Tongue (tissue), 1 donor: ENCODE measurements at regions not wholly inside any gene's neighbourhood (a gene's known extent, or its start where the extent isn't known, plus 50 kb on each side); places are given as distances from the start of the nearest gene placed in this dataset.
A peak's percentile ranks its signal among the peaks of the same experiment; 100 is the strongest.
"Not testable (repeated sequence)": the region's sequence is repeated elsewhere in the genome, so short reads cannot be mapped to it uniquely, and the experiment has no call there.

Source experiments
- DNase-seq: peaks from one replicate; pipeline ENCODE4 v3.0.0-alpha.2; 2015

DNA sequence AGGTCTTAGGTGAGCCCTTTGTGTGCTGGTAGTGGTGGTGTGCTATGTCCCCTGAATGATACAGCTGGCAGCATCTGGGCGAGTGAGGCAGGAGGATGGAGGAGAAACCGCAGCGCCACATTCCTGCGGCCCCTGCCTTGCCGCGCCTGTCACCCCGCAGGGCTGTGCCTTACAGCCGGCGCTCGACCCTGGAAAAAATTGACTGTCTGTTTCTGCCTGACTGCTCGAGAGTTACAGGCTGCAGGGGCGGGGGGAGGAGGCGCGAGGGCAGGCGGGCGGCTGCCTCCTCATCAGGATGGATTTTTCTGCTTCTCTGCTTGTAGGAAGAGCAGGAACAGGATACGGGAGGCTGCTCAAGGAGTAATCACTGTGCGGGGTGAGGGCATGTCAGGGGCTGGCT is 443.4 kb downstream of the MIAT start:
- DNase-seq, result peak; percentile 67

DNA sequence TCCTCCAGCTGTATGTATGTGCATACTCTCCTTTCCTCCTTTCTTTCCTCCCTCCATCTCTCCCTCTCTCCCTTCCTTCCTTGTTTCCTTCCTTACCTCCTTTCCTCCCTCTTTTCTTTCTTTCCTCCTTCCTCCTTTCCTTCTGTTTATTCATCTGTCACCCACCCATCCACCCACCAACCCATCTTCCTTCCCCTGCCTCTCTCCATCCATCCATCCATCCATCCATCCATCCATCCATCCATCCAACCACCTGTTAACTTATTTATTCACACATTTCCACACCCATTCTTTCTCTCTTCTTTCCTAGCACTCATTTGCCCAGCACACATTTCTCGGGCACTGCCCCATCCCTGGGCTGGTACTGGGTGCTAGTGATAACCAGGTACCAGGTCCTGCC is 443.9 kb downstream of the MIAT start:
- DNase-seq, result no peak

DNA sequence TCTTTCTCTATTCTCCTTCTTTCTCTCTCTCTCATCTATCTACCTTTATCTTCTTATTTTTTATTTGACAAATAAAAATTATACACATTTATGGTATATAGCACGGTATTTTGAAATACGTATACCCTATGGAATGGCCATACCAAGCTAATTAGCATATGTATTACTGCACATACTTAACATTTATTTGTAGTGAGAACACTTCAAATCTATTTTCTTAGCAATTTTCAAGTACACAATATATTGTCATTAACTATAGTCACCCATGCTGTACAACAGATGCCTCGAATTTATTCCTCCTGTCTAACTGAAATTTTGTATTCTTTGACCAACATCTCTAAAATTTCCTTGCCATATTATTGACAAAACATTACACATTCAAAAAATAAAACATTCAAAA is 447.1 kb downstream of the MIAT start:
- no peak for DNase-seq

DNA sequence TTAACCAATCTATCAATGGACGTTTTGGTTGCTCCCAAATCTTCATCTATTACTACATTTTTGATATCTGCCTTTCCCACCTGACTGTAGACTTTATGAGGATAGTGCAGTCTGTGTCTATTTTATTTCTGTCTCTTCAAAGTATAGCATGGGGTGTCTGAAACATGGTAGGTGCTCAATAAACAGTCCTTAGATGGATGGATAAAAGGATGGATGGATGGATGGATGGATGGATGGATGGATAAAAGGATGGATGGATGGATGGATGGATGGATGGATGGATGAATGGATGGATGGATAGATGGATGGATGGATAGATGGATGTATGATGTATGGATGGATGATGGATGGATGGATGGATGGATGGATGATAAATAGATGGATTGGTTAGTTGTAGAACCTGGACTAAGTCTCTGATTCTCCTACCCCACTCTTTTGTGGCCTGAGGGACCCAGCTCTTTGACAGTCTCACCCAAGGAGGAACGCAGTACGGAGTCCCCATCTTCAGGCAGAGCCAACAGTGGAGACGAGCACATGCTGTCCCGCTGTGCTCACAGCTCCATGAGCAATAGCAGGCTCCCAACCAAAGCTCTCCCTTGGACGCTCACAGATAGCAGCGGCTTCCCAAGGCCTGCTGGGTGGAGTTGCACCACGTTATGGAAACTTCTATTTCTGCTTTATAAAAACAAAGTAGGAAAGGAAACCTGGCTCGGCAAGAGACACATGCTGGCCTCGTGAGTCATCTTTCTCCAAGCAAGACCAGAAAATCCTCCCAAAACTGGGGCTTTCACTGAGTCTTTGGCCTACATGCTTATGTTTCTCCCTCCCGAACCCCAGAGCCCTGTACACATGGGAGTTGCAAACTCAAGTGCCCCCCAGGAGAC is 448.0 kb downstream of the MIAT start:
- peak; percentile 73 for DNase-seq

DNA sequence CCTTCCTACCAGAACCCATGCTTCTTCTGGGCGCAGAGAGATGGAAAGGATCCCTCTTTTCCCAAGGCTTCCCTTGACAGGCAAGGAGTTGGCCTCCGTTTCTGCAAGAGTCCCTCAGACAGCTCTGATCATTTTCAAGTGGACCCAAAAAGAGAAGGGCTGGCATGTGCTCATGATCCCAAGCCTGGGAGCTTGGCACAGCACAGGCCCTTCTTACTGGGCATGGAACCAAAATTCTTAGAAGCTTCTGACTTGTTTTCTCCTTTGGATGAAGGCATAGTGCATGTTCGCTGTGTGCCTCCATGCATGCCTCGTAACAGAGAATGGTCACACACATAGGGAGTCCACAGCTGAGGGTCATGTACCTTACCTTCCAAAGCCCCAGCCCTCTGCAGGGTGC is 449.6 kb downstream of the MIAT start:
- DNase-seq, result no peak

DNA sequence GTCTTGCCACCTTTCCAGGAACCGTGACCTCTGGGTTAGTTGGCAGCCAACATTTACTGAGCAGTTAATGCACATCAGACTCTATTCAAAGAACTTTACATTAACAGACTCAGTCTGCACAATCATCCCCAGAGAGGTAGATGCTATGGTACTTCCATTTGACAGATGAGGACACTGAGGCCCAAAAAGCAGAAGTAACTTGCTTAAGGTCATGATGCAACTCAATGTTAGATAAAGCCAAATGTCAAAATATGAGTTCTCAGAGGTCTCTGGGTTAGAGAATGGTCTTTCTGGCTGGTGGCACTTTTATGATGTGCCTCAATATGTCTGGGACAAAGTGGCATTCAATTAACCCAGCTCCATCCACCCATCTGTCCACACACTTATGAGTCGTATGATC is 450.0 kb downstream of the MIAT start:
- DNase-seq, result no peak

DNA sequence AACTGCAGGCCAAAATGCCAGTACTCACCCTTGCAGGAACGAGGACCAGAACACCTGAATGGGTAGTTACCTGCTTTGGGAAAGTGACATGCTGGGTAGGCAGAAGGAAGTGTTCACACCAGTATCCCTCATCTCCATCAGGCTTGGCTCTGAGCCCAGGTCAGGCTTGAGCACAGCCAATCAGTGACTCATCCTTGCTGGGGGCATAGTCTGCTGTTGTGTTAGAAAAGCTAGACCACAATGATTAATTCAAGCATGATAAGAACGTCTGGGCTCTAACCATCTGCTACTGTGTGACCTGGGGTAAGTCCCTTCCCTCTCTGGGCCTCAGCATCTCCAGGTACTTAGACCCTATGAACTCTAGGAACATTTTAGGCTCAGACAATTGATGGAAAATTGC is 450.4 kb downstream of the MIAT start:
- DNase-seq, result peak; percentile 25

DNA sequence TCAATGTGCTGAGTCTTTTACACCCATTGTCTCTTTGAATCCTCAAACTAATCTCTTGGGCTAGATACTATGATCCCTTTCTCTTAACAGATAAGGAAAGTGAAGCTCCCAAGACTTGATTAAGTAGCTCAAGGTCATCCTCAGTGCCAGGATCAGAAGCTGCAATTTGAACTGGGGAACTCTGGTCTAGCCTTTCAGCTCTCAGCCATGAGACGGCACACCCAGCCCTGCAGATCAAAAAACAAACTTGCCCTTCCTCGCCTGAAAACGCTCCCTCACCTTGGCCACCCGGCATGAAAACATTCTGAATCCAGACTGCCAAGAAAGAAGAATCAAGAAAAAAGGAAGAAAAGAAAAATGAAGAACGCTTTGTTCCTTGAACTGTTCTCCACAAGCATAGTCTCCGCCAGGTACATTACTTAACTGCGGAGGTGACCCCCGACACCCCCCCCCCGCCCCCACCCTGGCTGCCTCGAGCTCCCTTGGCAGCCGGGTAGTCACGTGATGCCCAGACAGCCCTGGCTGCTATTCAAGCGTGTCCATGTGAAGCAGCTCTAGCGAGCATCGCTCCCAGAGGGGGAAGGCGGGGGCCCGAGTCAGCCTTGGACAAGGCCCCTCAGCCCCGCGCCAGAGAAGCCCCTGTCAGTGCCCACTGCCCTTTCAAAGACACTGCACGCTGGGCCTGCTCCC is 451.2 kb downstream of the MIAT start:
- DNase-seq, result peak; percentile 65

DNA sequence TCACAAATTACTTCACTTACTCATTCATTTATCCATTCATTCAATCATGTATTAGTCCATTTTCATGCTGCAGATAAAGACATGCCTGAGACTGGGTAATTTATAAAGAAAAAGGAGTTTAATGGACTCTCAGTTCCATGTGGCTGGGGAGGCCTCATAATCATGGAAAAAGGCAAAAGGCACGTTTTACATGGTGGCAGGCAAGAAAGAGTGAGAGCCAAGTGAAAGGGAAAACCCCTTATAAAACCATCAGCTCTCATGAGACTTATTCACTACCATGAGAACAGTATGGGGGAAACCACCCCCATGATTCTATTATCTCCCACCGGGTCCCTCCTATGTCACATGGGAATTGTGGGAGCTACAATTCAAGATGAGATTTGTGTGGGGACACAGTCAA is 452.0 kb downstream of the MIAT start:
- DNase-seq, result not testable (repeated sequence)

DNA sequence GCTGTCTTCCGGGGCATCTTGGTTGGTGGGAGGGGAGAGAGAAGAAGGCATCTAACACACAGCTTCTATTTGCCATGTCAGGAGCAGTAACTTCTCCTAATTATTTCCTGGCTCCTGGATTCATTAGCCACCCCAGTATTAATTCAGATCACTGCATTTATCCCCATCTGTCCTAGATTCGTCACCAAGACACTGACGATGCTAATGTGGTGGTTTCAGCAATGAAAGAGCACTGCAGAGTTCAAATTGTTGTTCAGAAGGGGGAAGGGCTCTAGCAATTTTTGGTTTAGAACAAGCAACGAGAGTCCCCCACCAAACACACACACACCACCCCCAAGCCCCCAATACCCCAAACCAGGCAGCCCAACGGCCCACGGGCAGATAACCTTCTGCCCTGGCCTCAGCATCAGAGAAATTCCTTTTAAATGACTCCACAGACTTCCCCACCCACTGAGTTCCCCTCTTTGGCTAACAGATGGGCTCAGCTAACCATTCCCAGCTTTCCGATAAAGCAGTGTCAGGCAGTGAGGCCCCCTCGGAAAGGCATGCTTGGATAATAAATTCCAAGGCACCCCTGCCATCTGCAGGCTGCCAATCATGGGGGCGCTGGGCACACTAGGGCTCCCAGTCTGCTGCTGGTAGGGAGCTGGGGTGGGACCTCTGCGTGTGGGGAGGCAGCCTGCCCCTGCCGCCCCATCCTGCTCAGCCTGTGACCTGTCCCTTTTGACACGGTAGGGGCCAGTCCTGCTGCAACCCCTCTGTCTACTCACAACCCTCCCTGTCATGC is 453.5 kb downstream of the MIAT start:
- peak; percentile 70 for DNase-seq

DNA sequence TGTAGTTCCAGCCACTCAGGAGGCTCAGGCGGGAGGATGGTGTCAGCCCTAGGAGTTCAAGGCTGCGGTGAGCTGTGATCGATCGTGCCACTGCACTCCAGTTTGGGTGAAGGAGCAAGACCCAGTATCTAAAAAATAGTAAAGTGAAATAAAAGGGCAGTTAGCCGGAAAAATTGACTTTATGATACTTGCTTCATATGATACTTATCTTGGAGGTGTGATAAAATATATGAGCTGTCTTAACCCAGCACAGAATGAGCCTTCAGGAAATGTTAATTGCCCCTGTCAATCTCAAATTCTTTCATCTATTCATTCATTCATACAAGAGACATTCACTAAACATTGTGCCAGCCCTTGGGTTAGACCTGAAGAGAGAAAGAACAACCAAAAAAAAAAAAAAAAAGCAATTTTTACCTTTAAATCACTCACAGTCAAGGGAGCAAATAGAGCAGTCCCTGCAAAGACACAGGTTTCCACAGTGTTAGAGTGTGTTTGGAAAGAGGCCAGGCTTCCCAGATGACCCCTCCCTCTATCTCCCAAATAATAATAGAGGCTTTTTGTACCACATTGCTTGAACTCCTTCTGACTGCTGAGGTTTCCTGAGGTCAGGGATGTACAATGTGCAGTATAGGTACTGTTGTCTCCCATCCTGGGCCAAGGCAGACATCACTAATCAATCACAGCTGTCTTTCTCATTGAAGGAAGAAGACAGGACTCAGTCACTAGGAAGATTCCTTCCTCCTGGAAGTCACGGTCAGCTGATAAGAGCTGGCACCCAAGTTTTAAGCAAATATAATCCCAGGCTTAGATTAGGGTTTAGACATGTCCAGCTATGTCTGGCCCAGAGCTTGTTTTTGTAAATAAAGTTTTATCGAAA is 454.6 kb downstream of the MIAT start:
- no peak for DNase-seq

DNA sequence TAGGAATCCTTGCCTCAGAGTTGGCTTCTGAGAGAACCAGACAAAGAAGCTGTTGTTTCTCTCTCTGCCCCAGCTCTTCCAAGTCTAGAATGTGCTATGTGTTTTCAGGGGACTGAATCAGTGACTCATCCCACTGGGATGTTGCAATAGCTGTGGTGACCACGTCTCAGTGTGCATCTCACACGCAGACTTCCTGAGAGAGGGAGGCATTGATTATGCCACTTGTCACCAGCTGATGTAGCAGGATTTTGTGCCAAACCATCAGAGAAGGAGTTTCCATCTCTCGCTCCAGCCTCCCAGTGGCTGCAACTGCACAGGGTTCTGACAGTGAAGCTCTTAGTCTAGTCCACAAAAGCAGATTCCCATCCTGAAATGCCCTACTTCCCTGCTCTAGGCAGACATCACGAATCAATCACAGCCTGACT is 455.8 kb downstream of the MIAT start:
- DNase-seq, result no peak

DNA sequence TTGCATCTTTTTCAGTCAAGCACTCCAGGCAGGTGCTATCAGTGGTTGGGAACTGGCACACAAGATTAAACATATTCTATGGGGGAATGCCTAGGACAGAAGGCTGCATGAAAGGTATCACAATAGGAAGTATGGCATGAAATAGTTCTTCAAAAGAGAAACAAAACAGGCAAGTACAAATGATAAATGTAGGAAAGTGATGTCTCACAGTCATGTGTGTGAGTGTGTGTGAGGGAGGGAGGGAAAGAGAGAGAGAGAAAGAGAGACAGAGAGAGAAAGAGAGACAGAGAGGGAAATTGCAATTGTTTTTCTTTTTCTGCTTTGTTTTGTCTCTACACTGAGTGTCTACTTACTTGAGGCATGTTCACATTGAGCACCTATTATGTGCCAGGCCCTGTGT is 456.3 kb downstream of the MIAT start:
- DNase-seq, result no peak

DNA sequence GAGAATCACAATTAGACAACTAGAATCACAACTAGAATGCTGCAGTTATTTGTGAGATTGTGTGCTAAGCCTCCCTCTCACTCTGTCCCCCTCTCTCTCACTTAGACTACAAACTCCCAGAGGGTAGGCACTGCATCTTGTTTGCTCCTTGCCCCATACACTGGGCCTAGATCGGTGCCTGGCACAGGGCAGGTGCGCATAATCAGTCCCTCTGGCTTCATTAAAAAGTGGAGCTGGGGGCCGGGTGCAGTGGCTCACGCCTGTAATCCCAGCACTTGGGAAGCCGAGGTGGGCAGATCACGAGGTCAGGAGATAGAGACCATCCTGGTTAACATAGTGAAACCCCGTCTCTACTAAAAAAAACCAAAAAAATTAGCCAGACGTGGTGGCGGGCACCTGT is 456.8 kb downstream of the MIAT start:
- DNase-seq, result no peak

DNA sequence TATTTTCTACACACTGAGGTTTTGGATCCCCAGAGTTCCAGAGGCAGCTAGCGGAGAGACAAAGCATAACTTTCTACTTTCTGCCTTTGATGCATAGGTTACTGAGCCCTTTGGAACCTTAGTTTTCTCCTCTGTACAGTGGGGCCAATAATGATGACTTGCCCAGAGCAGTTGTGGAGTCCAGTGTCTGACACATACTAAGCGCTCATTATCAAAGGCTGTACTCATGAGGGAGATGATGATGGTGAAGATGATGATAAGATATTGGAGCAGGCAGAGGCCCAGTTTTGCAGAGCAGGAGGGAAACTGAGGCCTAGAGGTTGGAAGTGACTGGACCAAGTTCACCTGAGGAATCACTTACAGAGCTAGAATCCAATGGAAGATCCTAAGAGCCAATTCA is 458.0 kb downstream of the MIAT start:
- no peak for DNase-seq

DNA sequence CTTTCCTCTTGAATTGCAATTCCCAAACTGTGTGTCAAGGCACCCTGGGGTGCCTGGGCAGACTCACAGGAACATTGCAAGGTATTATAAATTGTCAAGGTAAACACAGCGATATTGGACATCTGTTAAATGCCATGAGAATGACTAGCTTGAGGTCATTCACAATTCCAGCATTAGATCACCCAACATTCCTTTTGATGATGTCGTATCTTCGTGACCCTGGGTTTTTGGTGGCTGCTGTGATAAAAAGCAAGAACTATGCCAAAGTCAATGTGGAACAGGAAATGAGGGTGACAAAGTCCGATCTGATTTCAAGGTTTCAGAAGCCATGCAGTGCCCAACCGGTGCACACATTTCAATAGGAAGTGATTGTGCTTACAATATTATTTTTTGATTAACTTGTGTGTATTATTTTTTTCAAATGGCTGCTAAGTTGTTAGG is 458.4 kb downstream of the MIAT start:
- no peak for DNase-seq

DNA sequence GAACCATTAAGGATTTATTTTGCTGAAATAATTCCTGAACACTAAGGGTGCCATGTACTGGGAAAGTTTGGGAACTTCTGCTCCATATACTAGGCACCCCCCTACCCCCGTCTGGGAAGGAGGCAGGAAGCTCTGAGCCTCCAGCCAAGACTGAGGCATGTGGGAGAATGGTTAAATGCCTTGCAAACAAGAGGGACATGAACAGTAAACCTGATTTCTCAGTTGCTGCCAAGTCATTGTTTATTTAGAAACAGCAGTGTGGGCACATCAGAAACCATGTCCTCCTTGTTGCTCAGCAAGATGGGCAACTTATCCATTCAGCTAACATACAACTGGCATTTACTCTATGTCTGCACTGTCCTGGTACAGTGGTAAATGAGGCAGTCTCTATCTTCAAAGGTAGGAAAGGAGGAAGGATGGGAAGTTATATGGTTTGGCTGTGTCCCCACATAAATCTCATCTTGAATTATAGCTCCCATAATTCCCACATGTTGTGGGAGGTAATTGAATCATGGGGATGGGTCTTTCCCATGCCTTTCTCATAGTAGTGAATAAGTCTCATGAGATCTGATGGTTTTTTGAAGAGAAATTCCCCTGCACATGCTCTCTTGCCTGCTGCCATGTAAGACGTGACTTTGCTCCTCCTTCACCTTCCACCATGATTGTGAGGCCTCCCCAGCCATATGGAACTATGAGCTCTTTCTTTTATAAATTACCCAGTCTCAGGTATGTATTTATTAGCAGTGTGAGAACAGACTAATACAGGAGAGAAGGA is 459.1 kb downstream of the MIAT start:
- DNase-seq, result no peak

DNA sequence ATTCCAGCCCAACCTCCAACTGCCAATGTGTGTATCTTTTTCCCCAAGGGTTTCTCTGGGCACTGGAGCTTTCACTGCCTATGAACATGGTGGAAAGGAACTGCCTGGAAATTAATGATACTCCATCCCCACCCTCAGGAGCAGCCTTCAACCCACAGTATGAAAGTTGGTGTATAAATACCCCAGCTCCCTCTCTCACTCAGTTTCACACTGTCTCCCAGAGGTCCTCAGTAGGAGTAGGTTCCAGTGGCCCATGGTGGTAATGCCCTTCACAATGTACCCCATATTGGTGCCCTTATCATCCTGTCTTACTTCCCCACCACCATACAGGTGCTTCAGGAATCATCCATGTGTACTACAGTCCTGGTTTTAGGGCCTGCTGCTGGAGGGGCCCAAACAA is 462.6 kb downstream of the MIAT start:
- DNase-seq, result no peak

DNA sequence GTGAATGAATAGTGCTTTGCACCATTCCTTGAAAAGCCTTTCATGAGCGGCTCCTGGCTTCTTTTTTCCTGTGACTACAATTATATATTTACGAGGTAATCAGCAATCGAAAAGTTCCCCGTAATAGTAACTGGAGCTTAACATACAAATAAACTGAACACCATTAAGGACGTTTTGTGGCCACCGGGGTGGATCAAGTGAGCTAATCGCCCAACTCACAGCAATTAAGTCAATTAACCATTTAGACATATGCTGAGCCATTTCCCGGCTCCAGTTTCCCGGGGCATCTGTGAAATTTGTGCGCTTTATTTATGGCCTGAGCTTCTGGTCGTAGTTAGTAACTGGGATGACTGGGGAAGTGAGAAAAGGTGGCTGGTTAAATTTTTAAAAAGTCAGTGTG is 465.2 kb downstream of the MIAT start:
- DNase-seq, result no peak

DNA sequence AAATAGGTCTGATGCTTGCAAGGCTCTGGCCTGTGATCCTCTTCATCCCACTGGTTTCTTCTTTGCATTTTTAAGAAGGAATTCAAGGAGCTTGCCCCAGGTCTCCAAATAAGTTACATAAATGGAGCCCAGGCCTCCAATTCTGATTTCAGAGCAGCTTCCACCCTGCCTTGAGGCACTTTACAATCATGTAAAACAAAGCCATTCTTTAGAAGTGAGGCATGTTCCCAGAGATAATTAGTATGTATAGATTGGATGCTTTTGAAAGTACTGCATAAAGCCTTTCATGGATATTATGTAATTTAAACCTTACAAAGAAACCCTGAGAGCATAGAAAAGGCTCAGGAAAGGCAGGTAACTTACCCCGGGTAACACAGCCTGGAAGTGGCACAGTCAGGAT is 466.5 kb downstream of the MIAT start:
- DNase-seq, result no peak

DNA sequence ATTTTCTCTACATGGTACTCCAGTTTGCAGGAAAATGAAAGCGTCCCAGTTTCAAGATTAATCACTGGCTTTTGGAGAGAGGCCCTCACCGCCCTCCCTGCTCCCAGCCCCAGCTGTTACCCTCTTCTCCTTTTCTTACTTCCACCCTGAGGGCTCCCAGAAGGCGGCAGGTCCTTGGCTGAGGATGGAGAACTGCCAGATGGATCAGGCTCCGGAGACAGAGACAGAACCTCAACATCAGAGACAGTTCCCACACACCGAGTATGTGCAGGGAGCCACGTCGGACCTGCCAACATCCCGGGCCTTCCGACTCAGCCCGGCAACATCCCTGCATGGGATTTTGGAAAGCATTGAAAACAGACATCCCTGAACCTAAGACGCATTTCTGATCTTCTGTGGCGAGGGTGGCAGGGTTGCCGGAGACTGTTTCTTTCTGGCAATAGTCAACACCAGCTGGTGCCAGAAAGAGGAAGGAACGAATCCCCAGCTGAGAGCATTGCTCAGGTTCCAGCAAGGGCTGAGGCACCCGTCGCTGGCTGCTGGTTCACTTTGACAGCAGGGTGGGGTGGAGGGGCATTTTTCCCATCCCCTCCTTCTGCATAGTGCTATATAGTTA is 467.1 kb downstream of the MIAT start:
- DNase-seq, result peak; percentile 57
